Testis (tissue), 2 donors: ENCODE measurements at regions not wholly inside any gene's neighbourhood (a gene's known extent, or its start where the extent isn't known, plus 50 kb on each side); places are given as distances from the start of the nearest gene placed in this dataset.

Experiments used
- POLR2A ChIP-seq: fragments of 450-650 bp; IDR thresholded peaks from one replicate; pipeline ENCODE4 v1.6.1; 2017; ENCODE audit warnings: antibody characterized with exemption, mild to moderate bottlenecking, moderate library complexity
- TF ChIP-seq, protein P1 (sequence below), 3 experiments: fragments of 450-650 bp in 2 of 3; fragments of 200-600 bp in 1 of 3; sonication (generic) in 1 of 3; IDR thresholded peaks; one replicate each; pipeline ENCODE4 v1.5.1; 2016 to 2019; ENCODE audit warnings: antibody characterized with exemption in 3 of 3, mild to moderate bottlenecking in 2 of 3, moderate library complexity in 1 of 3

DNA sequence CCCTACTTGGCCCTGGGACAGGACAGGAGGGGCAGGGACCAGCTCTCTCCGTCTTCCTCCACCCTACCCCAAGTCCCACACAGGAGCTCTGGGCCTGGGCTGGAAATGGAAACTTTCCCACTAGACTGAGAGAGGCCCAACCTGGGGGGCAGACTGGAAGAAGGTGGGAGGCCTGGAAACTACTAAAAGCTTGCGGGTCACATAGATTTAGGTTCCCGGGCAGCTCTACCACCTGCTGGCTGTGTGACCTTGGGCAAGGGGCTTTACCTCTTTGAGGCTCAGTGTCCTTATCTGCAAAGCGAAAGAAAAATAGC is 49.9 kb upstream of the CCDC174 start:
- TF ChIP-seq, protein P1, sequence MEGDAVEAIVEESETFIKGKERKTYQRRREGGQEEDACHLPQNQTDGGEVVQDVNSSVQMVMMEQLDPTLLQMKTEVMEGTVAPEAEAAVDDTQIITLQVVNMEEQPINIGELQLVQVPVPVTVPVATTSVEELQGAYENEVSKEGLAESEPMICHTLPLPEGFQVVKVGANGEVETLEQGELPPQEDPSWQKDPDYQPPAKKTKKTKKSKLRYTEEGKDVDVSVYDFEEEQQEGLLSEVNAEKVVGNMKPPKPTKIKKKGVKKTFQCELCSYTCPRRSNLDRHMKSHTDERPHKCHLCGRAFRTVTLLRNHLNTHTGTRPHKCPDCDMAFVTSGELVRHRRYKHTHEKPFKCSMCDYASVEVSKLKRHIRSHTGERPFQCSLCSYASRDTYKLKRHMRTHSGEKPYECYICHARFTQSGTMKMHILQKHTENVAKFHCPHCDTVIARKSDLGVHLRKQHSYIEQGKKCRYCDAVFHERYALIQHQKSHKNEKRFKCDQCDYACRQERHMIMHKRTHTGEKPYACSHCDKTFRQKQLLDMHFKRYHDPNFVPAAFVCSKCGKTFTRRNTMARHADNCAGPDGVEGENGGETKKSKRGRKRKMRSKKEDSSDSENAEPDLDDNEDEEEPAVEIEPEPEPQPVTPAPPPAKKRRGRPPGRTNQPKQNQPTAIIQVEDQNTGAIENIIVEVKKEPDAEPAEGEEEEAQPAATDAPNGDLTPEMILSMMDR (IDR thresholded peaks at IDR 0.05) = no peak
- no peak for TF ChIP-seq POLR2A
